Colon (tissue), 2 donors: ENCODE measurements at regions not wholly inside any gene's neighbourhood (a gene's known extent, or its start where the extent isn't known, plus 50 kb on each side); places are given as distances from the start of the nearest gene placed in this dataset.

Experiments used
- FAIRE-seq: peaks from 2 replicates; lab custom pipeline; 2012; peaks lifted over from hg19 to GRCh38; lab: Jason Lieb, UNC
- donor health status: control.
- donor health status: control.

DNA sequence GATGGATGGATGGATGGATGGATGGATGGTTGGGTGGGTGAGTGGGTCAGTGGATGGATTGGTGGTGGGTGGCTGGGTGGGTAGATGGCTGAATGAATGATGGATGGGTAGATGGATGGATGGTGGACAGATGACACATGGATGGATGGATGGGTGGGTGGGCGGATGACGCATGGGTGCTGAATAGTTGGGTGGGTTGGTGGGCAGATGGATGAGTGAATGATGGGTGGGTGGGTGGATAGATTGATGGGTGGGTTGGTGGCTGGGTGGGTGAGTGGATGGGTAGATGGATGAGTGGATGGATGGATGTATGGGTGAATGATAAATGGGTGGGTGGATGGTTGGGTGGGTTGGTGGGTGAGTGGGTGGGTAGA lies 69.9 kb upstream of the NKX1-1 start:
- FAIRE-seq = no peak

DNA sequence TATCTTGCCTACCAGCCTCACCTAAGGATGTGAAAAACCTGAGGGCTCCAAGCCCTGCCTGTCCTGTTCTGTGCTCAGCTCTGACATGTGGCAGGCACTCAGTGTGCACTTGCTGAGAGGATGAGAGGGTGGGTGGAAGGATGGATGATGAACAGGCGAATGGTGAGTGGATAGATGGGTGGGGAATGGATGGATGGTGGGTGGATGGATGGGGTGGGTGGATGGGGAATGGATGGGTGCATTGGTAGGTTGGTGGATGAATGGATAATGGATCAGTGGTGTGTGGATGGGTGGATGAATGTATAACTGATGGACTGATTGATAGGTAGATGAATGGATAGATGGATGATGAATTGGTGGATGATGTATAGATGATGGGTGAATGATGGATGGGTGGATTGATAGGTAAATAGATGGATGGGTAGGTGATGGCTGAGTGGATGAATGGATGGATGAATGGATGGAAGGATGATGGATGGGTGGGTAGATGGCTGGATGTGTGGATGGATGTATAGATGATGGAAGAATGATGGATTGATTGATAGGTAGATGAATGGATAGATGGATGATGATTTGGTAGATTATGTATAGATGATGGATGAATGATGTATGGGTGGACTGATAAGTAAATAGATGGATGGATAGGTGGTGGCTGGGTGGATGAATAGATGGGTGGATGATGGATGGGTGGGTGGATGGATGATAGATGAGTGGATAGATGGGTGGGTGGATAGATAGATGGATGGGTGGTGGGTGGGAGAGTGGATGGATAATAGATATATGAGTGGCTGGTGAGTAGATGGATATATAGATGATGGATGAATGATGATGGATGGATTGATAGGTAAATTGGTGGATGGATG lies 69.3 kb upstream of the NKX1-1 start:
- FAIRE-seq = no peak

DNA sequence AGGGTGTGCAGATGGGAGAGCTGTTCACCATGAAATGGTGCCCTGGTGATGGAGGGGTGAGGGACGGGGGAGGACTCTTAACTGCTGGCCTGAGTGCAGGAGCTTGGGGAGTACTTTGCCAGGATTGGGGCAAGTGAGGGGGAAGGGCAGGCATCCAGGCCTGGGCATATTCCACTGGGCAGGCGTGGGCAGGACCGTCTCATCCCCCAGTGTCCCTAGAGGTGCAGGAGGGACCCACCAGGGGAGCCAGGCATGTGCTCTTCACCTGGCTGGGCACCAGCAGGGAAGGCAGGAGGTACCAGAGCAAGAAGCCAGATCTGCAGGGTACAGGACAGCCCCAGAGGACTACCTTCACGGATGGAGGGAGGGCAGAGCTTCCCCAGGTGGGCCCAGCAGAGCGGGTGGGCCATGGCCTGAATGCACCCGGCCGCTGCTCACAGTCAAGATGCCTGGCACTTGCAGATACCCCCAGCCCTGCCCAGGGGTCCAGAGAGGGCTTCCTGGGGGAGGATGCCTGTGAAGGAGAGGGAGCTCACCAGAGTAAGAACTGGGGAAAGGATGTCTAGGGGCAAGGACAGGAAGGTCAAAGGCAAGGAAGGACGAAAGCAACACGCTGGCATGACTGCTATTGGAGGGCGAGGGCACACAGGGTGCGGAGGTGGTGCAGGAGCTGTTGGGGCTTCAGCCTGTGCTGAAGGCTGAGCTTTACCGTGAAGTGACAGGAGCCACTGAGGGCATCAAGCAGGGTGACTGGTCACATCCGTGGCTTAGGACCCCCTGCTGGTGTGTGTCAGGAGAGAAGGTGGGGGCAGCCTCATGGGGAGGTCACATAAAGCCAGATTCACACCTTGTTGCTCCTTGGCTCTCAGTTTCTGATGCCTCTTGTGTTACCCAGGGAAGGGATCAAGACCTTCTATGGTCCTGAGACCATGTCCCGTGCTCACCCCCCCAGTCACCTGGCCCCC lies 68.2 kb upstream of the NKX1-1 start:
- FAIRE-seq = no peak

DNA sequence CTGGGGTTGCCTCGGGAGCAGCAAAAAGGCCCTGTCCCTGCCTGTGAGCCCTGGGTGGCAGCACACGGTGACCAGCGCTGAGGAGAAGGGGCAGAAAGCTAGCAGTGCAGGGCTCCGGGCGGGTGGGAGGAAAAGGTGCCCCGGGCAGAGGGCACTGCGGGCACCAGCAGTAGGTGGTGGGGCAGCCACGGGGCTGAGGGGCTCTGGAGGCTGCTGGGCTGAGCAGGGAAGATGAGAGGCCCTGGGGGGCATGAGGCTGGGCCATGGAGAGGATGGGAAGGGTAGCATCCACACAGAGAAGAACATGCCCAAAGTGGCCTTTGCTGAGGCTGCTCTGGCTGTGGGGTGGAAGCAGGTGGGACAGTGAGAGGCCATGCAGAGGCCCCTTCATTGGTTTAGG lies 67.5 kb upstream of the NKX1-1 start:
- no peak for FAIRE-seq

DNA sequence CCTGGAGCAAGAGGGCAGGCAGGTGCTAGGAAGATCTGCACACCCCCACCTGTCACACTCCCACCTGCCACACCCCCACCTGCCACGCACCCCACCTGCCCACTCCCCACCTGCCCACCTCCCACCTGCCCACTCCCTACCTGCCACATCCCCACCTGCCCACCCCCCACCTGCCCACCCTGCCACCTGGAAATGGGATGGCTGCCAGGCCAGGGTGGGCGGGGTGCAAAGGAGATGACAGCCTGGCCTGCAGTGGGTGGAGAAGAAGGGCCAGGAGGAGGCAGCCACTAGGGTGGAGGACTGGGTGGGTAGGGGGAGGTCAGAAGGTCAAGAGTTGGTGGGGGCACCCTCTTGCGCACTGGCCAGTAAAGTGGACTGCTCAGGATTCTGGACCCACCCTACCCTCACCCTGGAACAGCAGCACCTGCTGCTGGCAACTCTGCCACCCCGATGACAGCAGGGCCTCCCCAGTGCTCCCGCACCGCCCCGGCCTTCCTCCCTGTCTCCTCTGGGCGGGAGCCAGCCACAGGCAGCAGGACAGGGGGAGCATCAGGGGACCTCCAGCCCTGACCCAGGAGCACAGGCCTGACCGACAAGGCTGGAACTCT lies 66.8 kb upstream of the NKX1-1 start:
- FAIRE-seq = no peak

DNA sequence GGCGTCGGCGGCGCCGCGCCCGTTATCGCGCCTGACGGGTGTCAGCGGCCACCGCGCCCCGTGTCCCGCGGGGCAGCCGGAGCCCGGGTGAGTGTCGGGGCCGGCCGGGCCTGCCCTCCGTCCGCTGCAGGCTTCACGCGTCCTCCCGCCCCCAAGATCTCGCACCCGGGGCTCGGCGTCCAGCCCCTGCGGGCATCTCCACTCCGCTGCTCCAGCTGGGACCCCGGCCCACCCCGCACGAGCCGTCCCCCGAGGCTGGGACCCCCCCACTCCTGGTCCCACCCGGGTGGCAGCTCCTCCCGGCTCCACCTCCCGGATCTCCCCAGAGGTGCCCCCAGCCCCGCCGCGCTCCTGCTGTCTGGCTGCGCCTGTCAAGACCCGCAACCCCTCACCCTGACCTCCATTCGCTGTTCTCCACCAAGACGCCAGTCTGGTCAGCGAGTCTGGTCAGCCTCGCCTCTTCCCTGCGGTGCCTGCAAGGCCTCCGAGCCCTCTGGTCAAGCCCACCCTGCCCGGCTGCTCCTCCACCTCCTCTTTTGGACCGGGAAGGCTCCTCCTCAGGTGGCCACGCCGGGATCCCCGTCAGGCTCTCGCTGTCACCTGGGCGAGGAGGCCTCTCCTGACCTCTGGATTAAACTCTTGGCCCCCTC lies 66.0 kb upstream of the NKX1-1 start:
- FAIRE-seq = no peak

DNA sequence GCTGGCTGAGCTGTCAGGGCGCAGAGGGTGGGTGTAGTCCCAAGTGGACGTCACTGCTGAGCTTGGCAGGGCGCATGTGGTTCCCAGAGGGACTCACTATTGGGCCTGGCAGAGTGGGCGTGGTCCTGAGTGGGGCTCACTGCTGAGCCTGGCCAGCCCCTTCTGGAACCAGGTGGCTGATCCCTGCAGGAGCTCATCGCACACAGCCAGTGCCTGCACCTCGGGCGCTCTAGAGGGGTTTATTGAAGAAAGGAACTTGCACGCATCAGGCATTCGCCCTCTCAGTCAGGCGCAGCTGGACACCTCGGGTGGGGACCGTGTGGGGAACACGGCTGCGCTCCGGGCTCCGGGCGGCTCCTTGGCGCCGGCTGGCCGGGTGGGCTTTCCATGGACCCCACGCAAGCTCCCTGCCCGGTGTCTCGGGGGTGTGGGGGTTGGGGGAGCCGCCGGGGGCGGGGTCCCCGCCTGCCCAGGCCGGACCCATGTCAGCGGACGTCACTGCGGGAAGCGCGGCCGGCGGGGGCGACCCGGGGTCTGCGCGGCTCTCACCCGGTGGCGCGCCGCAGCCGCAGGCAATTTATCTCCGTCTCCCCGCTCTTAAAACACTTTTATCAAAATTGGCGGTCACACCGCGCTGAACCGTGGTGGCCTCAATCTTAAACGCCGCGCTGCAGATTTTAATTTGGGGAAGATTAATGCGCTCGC lies 65.4 kb upstream of the NKX1-1 start:
- no peak for FAIRE-seq

DNA sequence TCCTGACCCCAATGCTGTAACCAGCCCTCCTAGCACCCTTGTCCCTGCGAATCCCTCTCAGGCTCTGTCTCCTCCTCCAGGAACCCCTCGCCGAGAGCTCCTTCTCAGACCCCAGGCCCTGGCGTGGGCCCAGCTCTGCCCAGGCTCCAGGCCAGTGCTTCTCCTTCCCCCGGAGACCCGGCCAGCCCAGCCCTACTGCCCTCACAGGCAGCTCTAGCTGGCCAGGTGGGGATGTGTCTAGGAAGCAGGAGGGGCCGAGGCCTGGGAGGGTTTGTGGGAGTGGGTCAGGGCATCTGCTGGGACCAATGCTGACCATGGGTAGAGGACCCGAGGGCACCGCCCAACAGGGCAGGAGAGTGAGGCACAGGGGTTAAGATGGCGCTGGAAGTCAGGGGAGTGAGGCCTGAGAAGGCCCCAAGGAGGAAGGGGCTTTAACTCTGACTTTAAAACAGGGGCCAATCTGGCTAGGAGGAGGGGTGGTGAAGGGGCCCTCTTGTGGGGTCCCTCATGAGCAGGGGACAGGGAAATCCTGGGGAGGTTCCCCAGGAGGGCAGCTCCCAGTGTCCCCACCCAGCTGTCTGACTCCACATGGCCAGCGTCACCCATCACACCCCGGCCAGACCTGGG lies 64.7 kb upstream of the NKX1-1 start:
- no peak for FAIRE-seq

DNA sequence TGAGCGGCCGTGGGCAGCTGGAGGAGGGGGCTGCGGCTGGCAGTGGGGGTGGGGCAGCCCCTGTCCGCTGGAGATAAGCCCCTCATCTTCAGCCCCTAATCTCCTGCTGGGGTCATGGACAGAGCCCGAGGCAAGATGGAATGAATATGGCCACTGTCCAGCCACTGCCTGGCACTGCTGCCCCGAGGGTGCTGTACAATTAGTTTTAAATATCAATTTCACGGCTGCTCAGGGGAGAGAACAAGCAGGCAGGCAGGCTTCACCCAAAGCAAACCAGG lies 64.1 kb upstream of the NKX1-1 start:
- no peak for FAIRE-seq

DNA sequence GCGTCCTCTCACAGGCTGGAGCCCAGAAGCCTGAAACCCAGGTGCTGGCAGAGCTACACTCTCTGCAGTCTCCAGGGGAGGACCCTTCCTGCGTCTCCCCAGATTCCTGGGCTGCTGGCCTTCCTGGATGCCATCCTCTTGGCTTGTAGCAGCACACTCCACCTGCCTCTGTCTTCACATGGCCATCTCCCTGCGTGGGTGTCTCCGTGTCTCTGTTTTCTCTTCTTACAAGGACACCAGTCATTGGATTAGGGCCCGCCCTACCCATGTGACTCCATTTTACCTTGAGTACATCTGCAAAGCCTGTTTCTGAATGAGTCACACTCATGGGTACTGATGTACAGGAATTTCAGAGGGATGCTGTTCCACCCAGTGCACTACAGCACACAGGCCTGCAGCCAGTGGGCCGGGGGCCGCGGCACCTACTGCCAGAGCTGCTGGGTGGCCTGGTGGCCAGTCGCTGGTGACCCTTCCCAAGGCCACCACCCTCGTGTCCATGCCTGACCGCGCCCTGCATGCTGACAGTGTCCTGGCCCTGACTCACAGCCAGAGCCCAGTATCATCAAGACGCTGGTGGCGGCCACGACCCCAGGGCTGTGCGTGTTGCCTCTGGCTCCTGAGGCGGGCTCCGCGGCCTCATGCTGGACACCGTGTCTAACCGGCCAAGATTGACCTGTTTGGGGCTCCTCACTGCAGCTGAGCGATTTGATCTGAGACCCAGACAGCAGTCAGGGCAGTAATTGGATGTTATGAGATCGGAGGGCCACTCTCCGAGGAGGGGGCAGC lies 63.6 kb upstream of the NKX1-1 start:
- no peak for FAIRE-seq

DNA sequence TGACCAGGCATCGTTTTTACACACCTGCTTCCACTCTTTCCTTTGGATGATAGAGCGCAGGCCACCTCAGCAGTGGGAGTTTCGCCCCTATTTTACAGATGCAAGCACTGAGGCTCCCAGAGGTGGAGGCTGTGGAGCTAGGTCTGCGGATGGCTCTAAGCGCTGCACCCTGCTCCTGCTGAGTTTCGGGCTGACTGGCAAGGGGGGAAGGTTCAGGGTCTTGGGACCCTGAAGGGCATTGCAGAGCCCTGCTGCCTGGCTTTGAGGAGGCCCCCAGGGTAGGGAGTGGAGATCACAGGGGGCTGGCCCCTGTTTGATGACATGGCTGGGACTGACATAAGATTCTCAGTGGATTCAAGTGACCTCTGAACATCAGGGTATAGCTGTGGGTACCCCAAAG lies 62.8 kb upstream of the NKX1-1 start:
- no peak for FAIRE-seq

DNA sequence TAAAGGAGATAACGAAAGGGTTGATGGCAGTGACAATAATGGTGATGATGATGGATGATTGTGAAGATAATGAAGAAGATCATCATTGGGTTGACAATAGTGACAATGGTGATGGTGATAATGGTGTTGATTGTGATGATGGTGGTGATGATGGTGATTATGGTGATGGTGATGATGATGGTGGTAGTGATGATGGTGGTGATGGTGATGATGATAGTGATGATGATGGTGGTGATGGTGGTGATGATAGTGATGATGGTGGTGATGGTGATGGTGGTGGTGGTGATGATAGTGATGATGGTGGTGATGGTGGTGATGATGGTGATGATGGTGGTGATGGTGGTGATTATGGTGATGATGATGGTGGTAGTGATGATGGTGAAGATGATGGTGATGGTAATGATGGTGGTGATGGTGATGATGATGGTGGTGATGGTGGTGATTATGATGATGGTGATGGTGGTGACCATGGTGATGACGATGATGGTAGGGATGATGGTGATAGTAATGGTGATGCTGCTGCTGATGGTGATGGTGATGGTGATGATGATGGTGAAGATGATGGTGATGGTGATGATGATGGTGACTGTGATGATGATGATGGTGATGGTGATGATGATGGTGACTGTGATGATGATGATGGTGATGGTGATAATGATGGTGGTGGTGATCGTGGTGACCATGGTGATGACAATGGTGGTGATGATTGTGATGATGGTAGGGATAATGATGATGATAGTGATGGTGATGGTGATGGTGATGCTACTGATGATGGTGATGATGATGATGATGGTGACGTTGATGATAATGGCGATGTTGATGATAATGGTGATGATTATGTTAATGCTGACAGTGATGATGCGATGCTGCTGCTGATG lies 61.6 kb upstream of the NKX1-1 start:
- FAIRE-seq = no peak

DNA sequence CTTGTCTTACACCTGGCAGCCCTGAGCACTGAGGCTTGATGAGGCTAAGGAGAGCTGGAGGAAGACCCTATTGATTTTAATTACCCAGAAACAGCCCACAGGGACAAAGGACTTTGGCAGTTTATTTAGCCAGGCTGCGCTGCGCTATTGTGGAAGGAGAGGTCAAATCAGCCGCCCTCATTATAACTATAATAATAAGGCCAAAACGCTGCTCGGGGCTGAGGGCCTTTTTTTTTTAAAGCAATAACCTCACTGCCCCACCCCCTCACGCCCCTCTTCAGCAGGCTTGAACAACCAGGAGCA lies 60.6 kb upstream of the NKX1-1 start:
- no peak for FAIRE-seq

DNA sequence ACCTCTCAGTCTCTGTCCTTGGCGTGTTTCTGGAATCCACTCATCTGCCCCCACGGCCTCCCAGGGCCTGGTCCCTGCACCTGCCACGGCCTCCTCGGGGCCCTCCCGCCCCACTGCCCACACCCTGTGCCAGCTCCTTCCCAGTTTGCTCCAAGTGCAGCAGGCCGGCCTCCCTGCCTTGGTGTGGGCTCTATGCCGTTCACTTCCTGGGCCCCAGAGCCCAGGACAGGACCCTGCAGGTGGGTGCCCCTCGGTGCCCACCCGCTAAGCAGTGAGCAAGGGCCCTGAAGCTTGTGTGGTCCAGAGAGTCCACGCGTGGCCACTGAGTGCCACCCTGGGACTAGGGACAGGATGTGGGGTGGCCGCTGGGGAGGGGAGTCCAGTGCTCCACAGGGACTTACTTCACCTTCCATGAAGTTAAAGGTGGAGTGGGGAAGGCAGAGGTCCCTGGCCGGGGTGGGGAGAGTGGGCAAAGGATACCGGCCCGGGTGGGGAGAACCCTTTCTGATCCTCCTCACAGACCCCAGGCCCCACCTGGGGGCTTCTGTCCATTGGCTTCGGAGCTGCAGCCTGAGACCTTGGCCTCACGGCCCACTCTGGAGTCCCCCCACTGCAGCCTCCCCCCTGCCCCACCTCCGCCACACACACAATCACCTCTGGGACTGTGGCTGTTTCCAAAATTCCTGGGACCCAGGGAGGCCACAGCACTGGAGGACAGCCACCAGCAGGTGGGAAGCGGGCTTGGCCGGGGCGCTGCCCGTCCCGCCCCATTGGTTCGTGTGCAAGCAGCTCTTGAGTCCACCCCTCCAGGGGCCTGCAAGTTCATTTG lies 60.0 kb upstream of the NKX1-1 start:
- no peak for FAIRE-seq

DNA sequence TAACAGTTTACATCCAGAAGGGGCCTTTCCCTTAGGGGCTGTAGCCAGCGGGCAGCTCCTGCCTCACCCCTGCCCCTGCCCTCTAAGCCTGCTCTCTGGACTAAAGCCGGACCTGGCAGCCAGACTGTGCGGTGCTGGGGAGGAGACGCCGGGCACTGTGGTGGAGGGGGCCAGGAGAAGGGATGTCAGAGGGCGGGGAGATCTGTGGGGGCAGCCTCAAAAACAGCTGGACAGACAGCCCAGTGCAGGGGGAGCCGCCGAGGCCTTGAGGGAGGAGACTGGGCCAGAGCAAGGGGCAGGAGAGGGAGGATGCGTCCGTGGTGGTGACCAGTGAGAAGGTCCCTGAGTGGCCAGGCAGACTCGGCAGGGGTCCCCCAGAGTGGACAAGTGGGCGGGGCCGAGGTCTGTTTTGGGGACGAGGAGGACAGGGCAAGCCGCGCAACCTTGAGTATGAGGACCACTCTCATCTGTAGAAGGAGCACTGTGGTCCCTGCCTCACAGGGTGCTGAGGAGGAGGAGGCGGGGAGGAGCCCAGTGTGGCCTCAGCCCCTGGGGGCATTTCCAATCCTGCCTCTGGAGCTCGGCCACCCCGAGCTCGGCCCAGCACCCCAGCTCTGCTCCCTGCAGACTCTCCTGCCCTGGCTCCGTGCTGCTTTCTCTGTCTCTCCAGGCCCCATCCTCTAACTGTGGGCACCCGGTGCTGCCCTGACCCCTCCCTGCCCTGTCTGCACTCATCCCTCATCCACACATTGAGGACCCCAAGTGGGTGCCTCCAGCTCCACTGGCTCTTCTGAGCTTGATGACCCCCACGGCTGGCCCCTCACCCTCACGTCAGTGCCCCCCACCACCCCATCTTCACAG lies 59.2 kb upstream of the NKX1-1 start:
- FAIRE-seq = no peak

DNA sequence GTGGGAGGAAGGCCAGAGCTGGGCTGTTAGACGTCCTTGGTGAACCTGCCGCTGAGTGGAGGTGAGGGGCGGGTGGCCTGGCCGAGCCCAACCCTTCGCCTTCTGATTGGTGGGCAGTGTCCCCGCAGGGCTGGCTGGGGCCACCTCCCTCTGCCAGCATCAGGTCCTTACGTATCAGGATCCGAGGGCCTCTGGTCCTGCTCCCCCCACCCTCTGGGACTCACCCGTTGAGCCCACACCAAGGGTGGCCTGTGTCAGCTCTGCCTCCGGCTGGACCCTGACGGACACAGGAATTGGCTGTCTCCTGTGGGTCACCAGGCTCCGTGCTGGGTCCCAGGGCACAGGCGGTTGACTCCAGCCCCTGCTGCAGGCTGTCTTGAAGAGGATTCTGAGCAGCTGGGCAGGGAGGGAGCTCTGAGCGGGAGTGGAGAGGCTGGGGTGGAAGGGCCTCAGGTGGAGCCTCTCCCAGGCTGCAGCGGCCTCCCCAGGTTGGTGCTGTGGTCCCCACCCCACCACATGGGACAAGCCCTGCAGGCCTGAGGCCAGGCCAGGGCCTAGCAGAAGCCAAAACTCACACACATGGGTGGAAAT lies 58.4 kb upstream of the NKX1-1 start:
- FAIRE-seq = no peak

DNA sequence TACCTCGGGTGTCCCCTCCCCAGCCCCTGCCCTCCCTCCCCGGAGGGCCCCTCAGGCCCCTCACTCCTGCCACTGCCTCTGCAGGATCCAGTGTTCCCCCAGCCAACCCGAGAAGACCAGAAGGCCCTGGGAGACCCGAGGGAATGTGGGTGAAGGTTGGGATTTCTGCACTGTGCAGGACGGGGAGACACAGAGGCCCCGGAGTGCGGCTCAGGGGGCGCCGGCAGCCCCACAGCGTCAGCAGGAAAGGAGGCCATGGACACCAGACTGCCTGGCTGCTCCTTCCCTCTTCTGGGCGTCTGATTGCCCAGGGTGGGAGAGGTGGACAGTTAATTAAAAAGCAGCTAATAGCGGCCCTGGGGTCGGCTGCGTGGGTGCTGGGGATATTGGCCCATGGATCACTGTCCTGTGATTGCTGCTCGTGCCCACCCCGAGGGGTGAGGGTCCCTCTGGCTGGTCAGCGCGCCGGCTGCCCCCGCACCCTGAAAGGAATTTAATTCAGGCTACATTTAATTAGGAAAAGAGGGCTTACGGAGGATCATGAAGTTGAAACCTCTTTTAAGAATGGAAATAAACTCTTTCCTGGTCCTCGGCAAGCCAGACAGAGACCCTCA lies 57.8 kb upstream of the NKX1-1 start:
- FAIRE-seq = no peak
